ENCODE measurements at regions not wholly inside any gene's neighbourhood (a gene's known extent, or its start where the extent isn't known, plus 50 kb on each side); places are given as distances from the start of the nearest gene placed in this dataset.

DNA sequence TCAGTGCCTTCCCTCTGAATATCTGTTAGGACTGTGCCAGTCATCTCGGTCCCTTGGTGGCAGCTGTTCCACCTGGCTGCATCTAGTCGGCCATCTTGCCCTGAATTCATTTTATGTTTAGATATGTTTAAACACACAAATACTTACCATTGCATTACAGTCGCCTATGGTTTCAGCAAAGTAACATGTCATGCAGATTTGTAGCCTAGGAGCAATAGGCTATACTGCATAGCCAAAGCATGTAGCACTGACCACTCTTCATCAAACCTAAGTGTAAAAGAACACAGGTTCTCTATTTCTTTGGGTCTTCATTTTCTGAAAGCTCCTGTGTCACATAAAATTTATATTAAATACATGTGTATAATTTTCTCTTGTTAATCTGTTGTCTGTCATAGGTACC, 118.9 kb upstream of the THSD7A start:
- TF ChIP-seq, protein P1, sequence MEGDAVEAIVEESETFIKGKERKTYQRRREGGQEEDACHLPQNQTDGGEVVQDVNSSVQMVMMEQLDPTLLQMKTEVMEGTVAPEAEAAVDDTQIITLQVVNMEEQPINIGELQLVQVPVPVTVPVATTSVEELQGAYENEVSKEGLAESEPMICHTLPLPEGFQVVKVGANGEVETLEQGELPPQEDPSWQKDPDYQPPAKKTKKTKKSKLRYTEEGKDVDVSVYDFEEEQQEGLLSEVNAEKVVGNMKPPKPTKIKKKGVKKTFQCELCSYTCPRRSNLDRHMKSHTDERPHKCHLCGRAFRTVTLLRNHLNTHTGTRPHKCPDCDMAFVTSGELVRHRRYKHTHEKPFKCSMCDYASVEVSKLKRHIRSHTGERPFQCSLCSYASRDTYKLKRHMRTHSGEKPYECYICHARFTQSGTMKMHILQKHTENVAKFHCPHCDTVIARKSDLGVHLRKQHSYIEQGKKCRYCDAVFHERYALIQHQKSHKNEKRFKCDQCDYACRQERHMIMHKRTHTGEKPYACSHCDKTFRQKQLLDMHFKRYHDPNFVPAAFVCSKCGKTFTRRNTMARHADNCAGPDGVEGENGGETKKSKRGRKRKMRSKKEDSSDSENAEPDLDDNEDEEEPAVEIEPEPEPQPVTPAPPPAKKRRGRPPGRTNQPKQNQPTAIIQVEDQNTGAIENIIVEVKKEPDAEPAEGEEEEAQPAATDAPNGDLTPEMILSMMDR (conservative IDR thresholded peaks at IDR 0.05): no peak
- no peak for TF ChIP-seq EZH2 (IDR thresholded peaks at IDR 0.05; ENCODE audit: low read depth)

Measured in PC-9 (cell line).